Nephron (organoid): ENCODE measurements at regions not wholly inside any gene's neighbourhood (a gene's known extent, or its start where the extent isn't known, plus 50 kb on each side); places are given as distances from the start of the nearest gene placed in this dataset.

Source experiments
- H3K27ac Mint-ChIP-seq, 3 experiments: 2 replicates each; pipeline ENCODE4 v1.8.0; 2020; ENCODE audit warnings: mixed read lengths in 3 of 3, mild to moderate bottlenecking in 2 of 3, moderate library complexity in 1 of 3
- H3K27me3 Mint-ChIP-seq: 2 replicates; pipeline ENCODE4 v1.8.0; 2021; ENCODE audit warnings: low read depth, mild to moderate bottlenecking, moderate library complexity, mixed read lengths
- H3K36me3 Mint-ChIP-seq: 2 replicates; pipeline ENCODE4 v1.8.0; 2020; ENCODE audit warnings: low read depth, mixed read lengths
- H3K4me1 Mint-ChIP-seq: 2 replicates; pipeline ENCODE4 v1.8.0; 2020; ENCODE audit warnings: mixed read lengths
- H3K4me3 Mint-ChIP-seq, 3 experiments: 2 replicates each; pipeline ENCODE4 v1.8.0; 2020; ENCODE audit warnings: mild to moderate bottlenecking in 3 of 3, mixed read lengths in 3 of 3, moderate library complexity in 2 of 3
- H3K9me3 Mint-ChIP-seq: 2 replicates; pipeline ENCODE4 v1.8.0; 2020; ENCODE audit warnings: mixed read lengths
- TF ChIP-seq, protein P1 (sequence below), 3 experiments: fragments of 200-600 bp; sonication (generic); IDR thresholded peaks; one replicate each; pipeline ENCODE4 v1.5.0; 2021; ENCODE audit warnings: antibody characterized with exemption in 3 of 3; ENCODE audit not compliant: unreplicated experiment in 3 of 3

- H3K4me1 Mint-ChIP-seq = no peaks in the 10 kb centered on the region
- H3K4me3 Mint-ChIP-seq = no peak overlapping the region
- peaks cover 5% of the 10 kb centered on the region for H3K9me3 Mint-ChIP-seq
- no peaks in the 10 kb centered on the region for H3K36me3 Mint-ChIP-seq
- no peaks in the 10 kb centered on the region for H3K27me3 Mint-ChIP-seq
- TF ChIP-seq, protein P1, sequence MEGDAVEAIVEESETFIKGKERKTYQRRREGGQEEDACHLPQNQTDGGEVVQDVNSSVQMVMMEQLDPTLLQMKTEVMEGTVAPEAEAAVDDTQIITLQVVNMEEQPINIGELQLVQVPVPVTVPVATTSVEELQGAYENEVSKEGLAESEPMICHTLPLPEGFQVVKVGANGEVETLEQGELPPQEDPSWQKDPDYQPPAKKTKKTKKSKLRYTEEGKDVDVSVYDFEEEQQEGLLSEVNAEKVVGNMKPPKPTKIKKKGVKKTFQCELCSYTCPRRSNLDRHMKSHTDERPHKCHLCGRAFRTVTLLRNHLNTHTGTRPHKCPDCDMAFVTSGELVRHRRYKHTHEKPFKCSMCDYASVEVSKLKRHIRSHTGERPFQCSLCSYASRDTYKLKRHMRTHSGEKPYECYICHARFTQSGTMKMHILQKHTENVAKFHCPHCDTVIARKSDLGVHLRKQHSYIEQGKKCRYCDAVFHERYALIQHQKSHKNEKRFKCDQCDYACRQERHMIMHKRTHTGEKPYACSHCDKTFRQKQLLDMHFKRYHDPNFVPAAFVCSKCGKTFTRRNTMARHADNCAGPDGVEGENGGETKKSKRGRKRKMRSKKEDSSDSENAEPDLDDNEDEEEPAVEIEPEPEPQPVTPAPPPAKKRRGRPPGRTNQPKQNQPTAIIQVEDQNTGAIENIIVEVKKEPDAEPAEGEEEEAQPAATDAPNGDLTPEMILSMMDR (IDR thresholded peaks at IDR 0.05; ENCODE audit: unreplicated experiment in 3 of 3) = no peak
- H3K27ac Mint-ChIP-seq = no peak overlapping the region
Measured at GRCh38 chr6:20314866-20315845, 86.5 kb upstream of the E2F3 start.

DNA sequence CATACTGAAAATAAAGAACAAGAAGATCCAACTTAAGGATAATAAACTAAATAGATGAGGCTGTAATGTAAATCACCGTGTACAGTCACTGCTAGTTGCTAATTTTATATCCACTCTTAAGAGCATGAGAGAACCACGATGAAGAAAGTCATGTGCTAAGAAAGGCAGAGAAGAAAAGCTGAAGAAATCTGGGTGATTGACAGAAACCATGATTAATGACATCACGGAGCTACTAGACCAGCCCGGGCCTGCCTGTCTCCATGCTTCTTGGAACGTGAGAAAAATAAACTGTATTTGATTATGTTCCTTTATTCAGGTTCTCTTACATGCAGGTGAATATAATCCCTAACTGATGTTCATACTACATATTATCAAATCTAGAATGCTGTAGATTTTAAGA is 84.2 kb upstream of the E2F3 start:
- Mint-ChIP-seq H3K4me3 (no peak overlapping the region), H3K27ac (no peak overlapping the region), H3K4me1 (no peaks in the 10 kb centered on the region), H3K27me3 (no peaks in the 10 kb centered on the region), H3K9me3 (peaks cover 3% of the 10 kb centered on the region), H3K36me3 (no peaks in the 10 kb centered on the region)
- TF ChIP-seq, protein P1 (IDR thresholded peaks at IDR 0.05; ENCODE audit: unreplicated experiment in 3 of 3) = no peak

- H3K27ac Mint-ChIP-seq = no peak overlapping the region
- no peaks in the 10 kb centered on the region for H3K36me3 Mint-ChIP-seq
- peaks cover 3% of the 10 kb centered on the region for H3K9me3 Mint-ChIP-seq
- no peaks in the 10 kb centered on the region for H3K27me3 Mint-ChIP-seq
- TF ChIP-seq, protein P1 (IDR thresholded peaks at IDR 0.05; ENCODE audit: unreplicated experiment in 3 of 3) = no peak
- H3K4me1 Mint-ChIP-seq = no peaks in the 10 kb centered on the region
- H3K4me3 Mint-ChIP-seq = no peak overlapping the region
Measured at GRCh38 chr6:20318851-20319387, 82.8 kb upstream of the E2F3 start.

GRCh38 chr6:20319520-20320357 is 81.9 kb upstream of the E2F3 start:
- Mint-ChIP-seq H3K27me3 (no peaks in the 10 kb centered on the region), H3K9me3 (peaks cover 3% of the 10 kb centered on the region), H3K4me3 (no peak overlapping the region), H3K4me1 (no peaks in the 10 kb centered on the region), H3K27ac (no peak overlapping the region), H3K36me3 (no peaks in the 10 kb centered on the region)
- TF ChIP-seq, protein P1 (IDR thresholded peaks at IDR 0.05; ENCODE audit: unreplicated experiment in 3 of 3) = no peak

- TF ChIP-seq, protein P1 (IDR thresholded peaks at IDR 0.05; ENCODE audit: unreplicated experiment in 3 of 3) = no peak
- no peaks in the 10 kb centered on the region for H3K36me3 Mint-ChIP-seq
- H3K27me3 Mint-ChIP-seq = peaks cover 9% of the 10 kb centered on the region
- H3K4me1 Mint-ChIP-seq = no peaks in the 10 kb centered on the region
- no peak overlapping the region for H3K4me3 Mint-ChIP-seq
- H3K27ac Mint-ChIP-seq = no peak overlapping the region
- H3K9me3 Mint-ChIP-seq = no peaks in the 10 kb centered on the region
Measured at GRCh38 chr6:20325641-20326421, 75.8 kb upstream of the E2F3 start.
